Activated CD8-positive, alpha-beta T cell treated with anti-CD3 and anti-CD28 coated beads for 36 hours (primary cell): ENCODE measurements at regions not wholly inside any gene's neighbourhood (a gene's known extent, or its start where the extent isn't known, plus 50 kb on each side); places are given as distances from the start of the nearest gene placed in this dataset.

ENCODE experiments used
- ATAC-seq: fragments of 200-7000 bp; cut with Tn5 transposase; one replicate; pipeline ENCODE4 v1.10.0; 2021; ENCODE audit warnings: mild to moderate bottlenecking, moderate library complexity
- CTCF ChIA-PET: fragments of 350-600 bp; sonication (Branson Sonifier 250); formaldehyde crosslinking; loops from one replicate; lab custom pipeline; 2021; ENCODE audit warnings: antibody characterized with exemption; lab: Charles Lee
- POLR2A ChIA-PET: fragments of 350-600 bp; sonication (Branson Sonifier 250); formaldehyde crosslinking; loops from one replicate; lab custom pipeline; 2021; ENCODE audit warnings: antibody characterized with exemption; lab: Charles Lee
- DNase-seq: peaks from one replicate; pipeline ENCODE4 v3.0.0-alpha.2; 2020
- H3K27ac Mint-ChIP-seq: one replicate; pipeline ENCODE4 v1.8.0; 2021; ENCODE audit warnings: mild to moderate bottlenecking, mixed read lengths
- H3K27me3 Mint-ChIP-seq: one replicate; pipeline ENCODE4 v1.8.0; 2021; ENCODE audit warnings: mixed read lengths
- H3K36me3 Mint-ChIP-seq: one replicate; pipeline ENCODE4 v1.8.0; 2021; ENCODE audit warnings: low read depth, mixed read lengths
- H3K4me1 Mint-ChIP-seq: one replicate; pipeline ENCODE4 v1.8.0; 2021; ENCODE audit warnings: low read depth, mixed read lengths
- H3K4me3 Mint-ChIP-seq: one replicate; pipeline ENCODE4 v1.8.0; 2021; ENCODE audit warnings: mild to moderate bottlenecking, moderate library complexity, mixed read lengths
- H3K9me3 Mint-ChIP-seq: one replicate; pipeline ENCODE4 v1.8.0; 2021; ENCODE audit warnings: mixed read lengths
- intact Hi-C: fragments of 100-400 bp; cut with micrococcal nuclease; formaldehyde crosslinking; loops from one replicate; pipeline ENCODE4 v1.10.0; 2022
- TF ChIP-seq, protein P1 (sequence below): fragments of 200-600 bp; IDR thresholded peaks from one replicate; pipeline ENCODE4 v1.8.0; 2022; ENCODE audit warnings: antibody characterized with exemption, mild to moderate bottlenecking

DNA sequence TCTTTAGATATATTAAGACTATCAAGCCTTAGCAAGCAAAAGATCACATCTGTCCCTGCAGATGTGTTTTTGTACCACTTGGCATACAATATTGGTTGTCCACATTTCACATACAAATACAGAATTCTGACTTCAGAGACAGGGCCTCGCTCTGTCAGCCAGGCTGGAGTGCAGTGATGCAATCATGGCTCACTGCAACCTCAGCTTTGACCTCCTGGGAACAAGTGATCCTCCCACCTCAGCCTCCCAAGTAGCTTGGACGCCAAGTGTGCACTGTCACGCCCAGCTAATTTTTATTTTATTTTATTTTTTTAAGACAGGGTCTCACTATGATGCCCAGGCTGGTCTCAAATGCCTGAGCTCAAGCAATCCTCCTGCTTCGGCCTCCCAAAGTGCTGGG is 53.0 kb upstream of the ACTL6A start:
- POLR2A ChIA-PET = no interaction called here
- Mint-ChIP-seq H3K9me3 (no peaks in the 10 kb centered on the region), H3K27me3 (peaks cover 7% of the 10 kb centered on the region), H3K36me3 (no peaks in the 10 kb centered on the region), H3K27ac (no peak overlapping the region), H3K4me3 (no peak overlapping the region), H3K4me1 (no peaks in the 10 kb centered on the region)
- no peak for DNase-seq
- ATAC-seq = no peak
- TF ChIP-seq, protein P1, sequence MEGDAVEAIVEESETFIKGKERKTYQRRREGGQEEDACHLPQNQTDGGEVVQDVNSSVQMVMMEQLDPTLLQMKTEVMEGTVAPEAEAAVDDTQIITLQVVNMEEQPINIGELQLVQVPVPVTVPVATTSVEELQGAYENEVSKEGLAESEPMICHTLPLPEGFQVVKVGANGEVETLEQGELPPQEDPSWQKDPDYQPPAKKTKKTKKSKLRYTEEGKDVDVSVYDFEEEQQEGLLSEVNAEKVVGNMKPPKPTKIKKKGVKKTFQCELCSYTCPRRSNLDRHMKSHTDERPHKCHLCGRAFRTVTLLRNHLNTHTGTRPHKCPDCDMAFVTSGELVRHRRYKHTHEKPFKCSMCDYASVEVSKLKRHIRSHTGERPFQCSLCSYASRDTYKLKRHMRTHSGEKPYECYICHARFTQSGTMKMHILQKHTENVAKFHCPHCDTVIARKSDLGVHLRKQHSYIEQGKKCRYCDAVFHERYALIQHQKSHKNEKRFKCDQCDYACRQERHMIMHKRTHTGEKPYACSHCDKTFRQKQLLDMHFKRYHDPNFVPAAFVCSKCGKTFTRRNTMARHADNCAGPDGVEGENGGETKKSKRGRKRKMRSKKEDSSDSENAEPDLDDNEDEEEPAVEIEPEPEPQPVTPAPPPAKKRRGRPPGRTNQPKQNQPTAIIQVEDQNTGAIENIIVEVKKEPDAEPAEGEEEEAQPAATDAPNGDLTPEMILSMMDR = no peak
- CTCF ChIA-PET = no interaction called here
- intact Hi-C loops = no loop called here

DNA sequence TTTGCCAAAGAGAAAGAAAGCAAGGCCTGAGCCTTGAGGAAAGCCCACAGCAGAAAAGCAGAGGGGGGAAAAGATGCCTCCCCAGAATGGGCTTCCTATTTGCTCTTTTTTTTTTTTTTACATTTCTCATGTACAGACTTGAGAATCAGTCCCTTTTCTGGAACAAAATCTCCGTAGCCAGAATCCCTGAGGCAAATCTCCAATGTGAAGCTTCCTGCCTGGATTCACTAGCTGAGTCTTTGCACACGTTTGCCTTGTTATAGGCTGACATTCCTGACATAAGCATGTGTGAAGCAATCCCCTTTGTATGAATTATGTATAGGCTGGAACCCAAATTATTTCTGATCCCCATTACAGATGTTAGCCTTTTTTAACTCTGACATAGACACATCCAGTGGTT is 52.2 kb upstream of the ACTL6A start:
- CTCF ChIA-PET = no interaction called here
- intact Hi-C loops = no loop called here

DNA sequence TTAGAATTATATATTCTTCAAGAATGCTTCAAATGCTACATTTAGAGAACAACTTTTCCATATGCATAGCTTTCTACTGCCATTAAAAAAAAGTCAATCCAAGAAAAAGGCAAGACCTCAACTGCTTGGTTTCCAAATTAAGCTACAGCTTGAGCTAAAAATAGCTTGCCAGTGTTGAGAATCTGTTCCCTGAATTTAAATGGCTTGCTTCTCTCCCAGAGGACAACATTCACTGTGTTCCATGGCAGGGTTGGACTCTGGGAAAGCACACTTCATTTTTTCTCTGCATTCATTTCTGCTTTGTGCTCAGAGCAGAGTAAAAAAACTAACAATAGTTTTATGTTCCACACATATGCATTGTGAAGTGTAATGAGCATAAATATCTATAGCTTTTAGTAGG is 50.3 kb upstream of the ACTL6A start:
- TF ChIP-seq, protein P1 = no peak
- ChIA-PET POLR2A (no interaction called here), CTCF (no interaction called here)
- Mint-ChIP-seq H3K4me3 (no peak overlapping the region), H3K4me1 (no peaks in the 10 kb centered on the region), H3K36me3 (no peaks in the 10 kb centered on the region), H3K27ac (no peak overlapping the region), H3K9me3 (peaks cover 10% of the 10 kb centered on the region), H3K27me3 (peaks cover 6% of the 10 kb centered on the region)
- DNase-seq (no peak), ATAC-seq (no peak)
- intact Hi-C loops = no loop called here

More for the DNA sequence above, 52.2 kb upstream of the ACTL6A start:
- TF ChIP-seq, protein P1 = no peak
- Mint-ChIP-seq H3K27ac (no peak overlapping the region), H3K4me1 (no peaks in the 10 kb centered on the region), H3K4me3 (no peak overlapping the region), H3K36me3 (no peaks in the 10 kb centered on the region), H3K27me3 (peaks cover 7% of the 10 kb centered on the region), H3K9me3 (no peaks in the 10 kb centered on the region)
- no peak for DNase-seq
- ATAC-seq = no peak
- POLR2A ChIA-PET = no interaction called here
